NCI-H1417 treated with DMSO at 0.1 percent for 48 hours (cell line): ENCODE measurements at regions not wholly inside any gene's neighbourhood (a gene's known extent, or its start where the extent isn't known, plus 50 kb on each side); places are given as distances from the start of the nearest gene placed in this dataset.
"Not testable (repeated sequence)": the region's sequence is repeated elsewhere in the genome, so short reads cannot be mapped to it uniquely, and the experiment has no call there.

Experiments used
- DNase-seq: peaks from one replicate; lab custom pipeline; 2025; lab: John Stamatoyannopoulos, UW

- DNase-seq, result no peak
Measured at GRCh38 chr13:80550971-80551441, 210.1 kb upstream of the SPRY2 start.

GRCh38 chr13:80548915-80549314 lies 208.0 kb upstream of the SPRY2 start:
- DNase-seq, result no peak

GRCh38 chr13:80547885-80548825 lies 207.2 kb upstream of the SPRY2 start:
- no peak for DNase-seq

- DNase-seq, result no peak
Measured at GRCh38 chr13:80547341-80547740, 206.4 kb upstream of the SPRY2 start.

- no peak for DNase-seq
Measured at GRCh38 chr13:80533175-80533574, 192.2 kb upstream of the SPRY2 start.

GRCh38 chr13:80530902-80531301 lies 190.0 kb upstream of the SPRY2 start:
- no peak for DNase-seq

- no peak for DNase-seq
Measured at GRCh38 chr13:80530191-80530590, 189.3 kb upstream of the SPRY2 start.

- DNase-seq, result no peak
Measured at GRCh38 chr13:80529734-80530133, 188.8 kb upstream of the SPRY2 start.

- no peak for DNase-seq
Measured at GRCh38 chr13:80528733-80529132, 187.8 kb upstream of the SPRY2 start.

- no peak for DNase-seq
Measured at GRCh38 chr13:80527400-80527799, 186.5 kb upstream of the SPRY2 start.

GRCh38 chr13:80524447-80525215 lies 183.7 kb upstream of the SPRY2 start:
- DNase-seq, result no peak

GRCh38 chr13:80523134-80523533 lies 182.2 kb upstream of the SPRY2 start:
- no peak for DNase-seq

- DNase-seq, result not testable (repeated sequence)
Measured at GRCh38 chr13:80522463-80522862, 181.5 kb upstream of the SPRY2 start.

- DNase-seq, result no peak
Measured at GRCh38 chr13:80516818-80517348, 176.0 kb upstream of the SPRY2 start.

- DNase-seq, result no peak
Measured at GRCh38 chr13:80515296-80515695, 174.4 kb upstream of the SPRY2 start.

- no peak for DNase-seq
Measured at GRCh38 chr13:80513196-80513595, 172.3 kb upstream of the SPRY2 start.

GRCh38 chr13:80510686-80511085 lies 169.8 kb upstream of the SPRY2 start:
- DNase-seq, result no peak

- no peak for DNase-seq
Measured at GRCh38 chr13:80509264-80509663, 168.3 kb upstream of the SPRY2 start.

- no peak for DNase-seq
Measured at GRCh38 chr13:80508031-80508430, 167.1 kb upstream of the SPRY2 start.

GRCh38 chr13:80504453-80504852 lies 163.5 kb upstream of the SPRY2 start:
- DNase-seq, result no peak

- no peak for DNase-seq
Measured at GRCh38 chr13:80502359-80502758, 161.4 kb upstream of the SPRY2 start.

- DNase-seq, result no peak
Measured at GRCh38 chr13:80501556-80501955, 160.6 kb upstream of the SPRY2 start.
